GM12892 (cell line): ENCODE measurements at regions not wholly inside any gene's neighbourhood (a gene's known extent, or its start where the extent isn't known, plus 50 kb on each side); places are given as distances from the start of the nearest gene placed in this dataset.

Experiments
- POLR2A ChIP-seq: IDR thresholded peaks from 2 replicates; pipeline ENCODE4 v1.6.1; 2011; ENCODE audit warnings: low read depth, low read length, control low read depth
- POLR2AphosphoS5 ChIP-seq: IDR thresholded peaks from 2 replicates; pipeline ENCODE4 v1.6.1; 2011; ENCODE audit warnings: low read depth, low read length, control low read depth
- TAF1 ChIP-seq: IDR thresholded peaks from 2 replicates; pipeline ENCODE4 v1.6.1; 2011; ENCODE audit warnings: low read depth, mild to moderate bottlenecking, control low read depth, low read length, borderline replicate concordance

DNA sequence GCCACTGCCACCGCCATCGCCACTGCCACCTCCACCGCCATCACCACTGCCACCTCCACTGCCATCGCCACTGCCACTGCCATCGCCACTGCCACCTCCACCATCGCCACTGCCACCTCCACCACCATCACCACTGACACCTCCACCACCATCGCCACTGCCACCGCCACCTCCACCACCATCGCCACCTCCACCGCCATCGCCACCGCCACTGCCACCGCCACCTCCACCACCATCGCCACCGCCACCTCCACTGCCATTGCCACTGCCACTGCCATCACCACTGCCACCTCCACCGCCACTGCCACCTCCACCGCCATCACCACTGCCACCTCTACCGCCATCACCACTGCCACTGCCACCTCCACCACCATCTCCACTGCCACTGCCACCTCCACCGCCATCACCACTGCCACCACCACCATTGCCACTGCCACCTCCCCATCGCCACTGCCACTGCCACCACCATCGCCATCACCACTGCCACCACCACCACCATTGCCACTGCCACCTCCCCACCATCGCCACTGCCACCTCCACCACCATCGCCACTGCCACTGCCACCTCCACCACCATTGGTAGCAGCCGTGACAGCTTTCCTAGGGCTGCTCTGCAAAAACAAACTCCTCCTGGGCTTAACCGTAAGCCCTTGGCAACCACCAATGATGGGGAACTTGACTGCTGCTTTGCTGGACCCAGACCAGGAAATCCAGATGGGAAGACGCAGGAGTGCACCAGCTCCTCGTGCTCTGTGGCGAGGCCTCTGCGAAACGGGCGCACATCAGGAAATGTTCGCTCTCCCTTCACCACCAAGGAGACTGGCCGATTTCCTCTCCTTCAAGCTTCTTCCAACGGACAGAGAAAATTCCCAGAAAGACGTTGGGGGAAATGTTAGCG lies 147.2 kb downstream of the RBFOX3 start:
- TF ChIP-seq POLR2A (no peak), POLR2AphosphoS5 (no peak), TAF1 (no peak)
